ENCODE measurements at regions not wholly inside any gene's neighbourhood (a gene's known extent, or its start where the extent isn't known, plus 50 kb on each side); places are given as distances from the start of the nearest gene placed in this dataset.

DNA sequence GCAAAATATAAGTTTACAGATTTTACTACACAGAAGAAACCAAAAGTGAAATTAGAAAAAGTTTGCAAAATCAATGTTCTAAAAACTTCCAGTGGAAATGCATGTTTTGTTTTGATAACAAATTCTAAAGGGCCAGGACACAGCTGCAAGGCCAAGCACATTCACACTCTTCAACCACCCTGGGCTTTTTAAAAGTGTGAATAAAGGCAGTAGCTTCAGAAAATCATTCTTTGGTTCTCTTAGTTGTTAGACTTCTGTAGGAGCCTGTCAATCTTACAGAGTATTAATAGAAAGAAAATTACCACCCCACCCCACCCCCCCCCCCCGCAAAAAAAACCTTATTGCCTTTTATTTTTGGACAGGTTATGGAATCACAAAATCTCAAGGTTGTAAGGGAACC is 105.2 kb upstream of the EGLN3 start:
- Histone ChIP-seq H3K4me3 (no peak overlapping the region), H4K20me1 (replicated peaks; ENCODE audit: control insufficient read depth, insufficient read depth, low read length) (no peaks in the 10 kb centered on the region), H3K27ac (ENCODE audit: extremely low read depth, low read depth, low read length) (no peak overlapping the region), H3K9me1 (ENCODE audit: control insufficient read depth, insufficient read depth, low read length) (no peaks in the 10 kb centered on the region), H3K4me2 (ENCODE audit: insufficient read depth, low read length) (no peak overlapping the region), H3K4me1 (replicated peaks in 1 of 2; ENCODE audit: control insufficient read depth in 2 of 2, insufficient read depth in 2 of 2, low read length in 2 of 2) (peaks cover 13 to 34% of the 10 kb centered on the region in 2 experiments; a peak in 4 of 5 replicates), H3K27me3 (ENCODE audit: control insufficient read depth in 2 of 2, insufficient read depth in 2 of 2, low read length in 2 of 2) (no peaks in the 10 kb centered on the region), H3K36me3 (ENCODE audit: control insufficient read depth, insufficient read depth, low read length) (no peaks in the 10 kb centered on the region), H3K9ac (ENCODE audit: insufficient read depth in 1 of 2, low read depth in 2 of 2, low read length in 2 of 2) (no peak overlapping the region), H2AFZ (ENCODE audit: low read depth, low read length) (0 out of 2 replicates have a peak overlapping the region, but pooled peaks have one; percentile 8), H3K79me2 (ENCODE audit: control insufficient read depth, insufficient read depth, low read length) (no peaks in the 10 kb centered on the region), H3K9me3 (replicated peaks; ENCODE audit: control insufficient read depth, insufficient read depth, low read depth, low read length) (no peaks in the 10 kb centered on the region)
- DNase-seq (ENCODE audit: extremely low read depth in 1 of 4, low spot score in 3 of 4), result no peak
- no peak for TF ChIP-seq RCOR1 (IDR thresholded peaks at IDR 0.05; ENCODE audit: borderline replicate concordance in 1 of 2, low read depth in 2 of 2, low read length in 2 of 2)
- no peak for TF ChIP-seq MYBL2 (IDR thresholded peaks at IDR 0.05; ENCODE audit: low read depth)
- no peak for TF ChIP-seq MYBL2 (CRISPR knock-in tag; IDR thresholded peaks at IDR 0.05; ENCODE audit: borderline replicate concordance)
- no peak for TF ChIP-seq NCOR1 (IDR thresholded peaks at IDR 0.05)
- no peak for TF ChIP-seq DDX20 (tag; IDR thresholded peaks at IDR 0.05; ENCODE audit: low read depth)
- TF ChIP-seq BDP1 (IDR thresholded peaks at IDR 0.05; ENCODE audit: insufficient read depth, insufficient read length), result no peak
- no peak for TF ChIP-seq CREM (IDR thresholded peaks at IDR 0.05; ENCODE audit: low read depth)
- no peak for TF ChIP-seq ZNF695 (CRISPR knock-in tag; IDR thresholded peaks at IDR 0.05)
- TF ChIP-seq ZNF717 (CRISPR knock-in tag; IDR thresholded peaks at IDR 0.05), result no peak
- TF ChIP-seq, protein P1, sequence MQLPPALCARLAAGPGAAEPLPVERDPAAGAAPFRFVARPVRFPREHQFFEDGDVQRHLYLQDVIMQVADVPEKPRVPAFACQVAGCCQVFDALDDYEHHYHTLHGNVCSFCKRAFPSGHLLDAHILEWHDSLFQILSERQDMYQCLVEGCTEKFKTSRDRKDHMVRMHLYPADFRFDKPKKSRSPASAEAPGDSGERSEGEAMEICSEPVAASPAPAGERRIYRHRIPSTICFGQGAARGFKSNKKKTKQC (CRISPR knock-in tag; IDR thresholded peaks at IDR 0.05), result no peak
- 30% methylated on average over 1 of the region's 1 CpG for WGBS (ENCODE audit: insufficient coverage, low coverage, missing lambda C conversion rate)
- ATAC-seq, result no peak
- ChIA-PET POLR2A (interaction anchor here (0.6 to 0.9 kb wide), 2 partner anchors 11 to 22 kb away, joined by 3 read pairs; no protein-coding TSS in a partner anchor), CTCF (ENCODE audit: low intra/inter-chr PET ratio) (no interaction called here)
- in situ Hi-C loops (cut with MboI), result loop anchor here (10.0 kb wide), 1 partner anchor 51 kb away; no protein-coding TSS in a partner anchor
- no peak for FAIRE-seq
- intact Hi-C loops (cut with micrococcal nuclease), result no loop called here
- BruUV-seq (replicated peaks), result no TSS peak

Measured in K562 (cell line).